ENCODE measurements at regions not wholly inside any gene's neighbourhood (a gene's known extent, or its start where the extent isn't known, plus 50 kb on each side); places are given as distances from the start of the nearest gene placed in this dataset.

GRCh38 chr12:108008163-108008905, 120.8 kb upstream of the WSCD2 start:
- H3K4me3 ChIP-seq (ENCODE audit: low read depth, low read length), result no peak overlapping the region
- no peak for DNase-seq (ENCODE audit: extremely low spot score)
- 88% methylated on average over 2 of the region's 2 CpGs for whole genome bisulfite sequencing
- no peaks in the 10 kb centered on the region for H3K4me1 ChIP-seq (ENCODE audit: insufficient read depth)
- no peaks in the 10 kb centered on the region for H3K36me3 ChIP-seq (ENCODE audit: insufficient read depth)
- no peak overlapping the region for H3K27ac ChIP-seq (ENCODE audit: low read depth)

DNA sequence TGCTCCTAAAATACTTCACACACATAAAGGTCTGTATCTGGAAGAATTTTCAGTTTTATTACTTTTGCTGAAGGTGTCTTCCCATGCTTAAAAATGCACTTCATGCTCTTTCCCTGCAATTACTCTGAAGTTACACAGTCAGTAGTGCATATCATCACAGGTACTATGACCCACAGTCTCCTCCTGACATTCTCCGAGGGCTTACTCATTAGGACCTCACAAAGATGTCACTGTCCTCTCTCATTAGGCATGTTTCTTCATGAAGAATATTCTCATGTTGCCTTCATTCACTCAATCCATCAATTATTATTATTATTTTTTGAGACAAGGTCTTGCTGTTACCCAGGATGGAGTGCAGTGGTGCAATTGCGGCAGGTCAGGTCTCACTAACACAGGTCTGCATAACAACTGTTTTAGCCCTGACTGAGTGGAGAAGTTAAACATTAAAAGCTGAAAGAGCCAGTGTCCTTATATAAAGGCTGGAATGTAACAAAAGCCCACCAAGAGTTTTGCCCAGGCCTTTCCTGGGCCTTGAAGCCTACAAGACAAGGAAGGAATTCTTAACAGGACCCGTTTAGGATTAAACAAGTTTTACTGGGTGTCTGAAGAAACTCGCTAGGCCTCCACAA, 119.5 kb upstream of the WSCD2 start:
- H3K4me3 ChIP-seq (ENCODE audit: low read depth, low read length), result no peak overlapping the region
- no peak overlapping the region for H3K27ac ChIP-seq (ENCODE audit: low read depth)
- DNase-seq (ENCODE audit: extremely low spot score), result no peak
- H3K4me1 ChIP-seq (ENCODE audit: insufficient read depth), result no peaks in the 10 kb centered on the region
- WGBS, result 31% methylated on average over 4 of the region's 4 CpGs
- no peaks in the 10 kb centered on the region for H3K36me3 ChIP-seq (ENCODE audit: insufficient read depth)

- no peaks in the 10 kb centered on the region for H3K4me1 ChIP-seq (ENCODE audit: insufficient read depth)
- WGBS, result 88% methylated on average over 4 of the region's 4 CpGs
- H3K4me3 ChIP-seq (ENCODE audit: low read depth, low read length), result no peak overlapping the region
- no peak overlapping the region for H3K27ac ChIP-seq (ENCODE audit: low read depth)
- DNase-seq (ENCODE audit: extremely low spot score), result no peak
- no peaks in the 10 kb centered on the region for H3K36me3 ChIP-seq (ENCODE audit: insufficient read depth)
Observed at GRCh38 chr12:108016022-108016564, 113.0 kb upstream of the WSCD2 start.

GRCh38 chr12:108017472-108018057, 111.5 kb upstream of the WSCD2 start:
- no peak overlapping the region for H3K4me3 ChIP-seq (ENCODE audit: low read depth, low read length)
- no peak overlapping the region for H3K27ac ChIP-seq (ENCODE audit: low read depth)
- H3K4me1 ChIP-seq (ENCODE audit: insufficient read depth), result no peaks in the 10 kb centered on the region
- 68% methylated on average over 3 of the region's 3 CpGs for WGBS
- H3K36me3 ChIP-seq (ENCODE audit: insufficient read depth), result no peaks in the 10 kb centered on the region
- no peak for DNase-seq (ENCODE audit: extremely low spot score)

GRCh38 chr12:108019862-108020261, 109.2 kb upstream of the WSCD2 start:
- 74% methylated on average over 2 of the region's 2 CpGs for WGBS
- no peak for DNase-seq (ENCODE audit: extremely low spot score)
- Histone ChIP-seq H3K36me3 (ENCODE audit: insufficient read depth) (no peaks in the 10 kb centered on the region), H3K27ac (ENCODE audit: low read depth) (no peak overlapping the region), H3K4me3 (ENCODE audit: low read depth, low read length) (no peak overlapping the region), H3K4me1 (ENCODE audit: insufficient read depth) (no peaks in the 10 kb centered on the region)

- H3K4me3 ChIP-seq (ENCODE audit: low read depth, low read length), result no peak overlapping the region
- DNase-seq (ENCODE audit: extremely low spot score), result no peak
- H3K36me3 ChIP-seq (ENCODE audit: insufficient read depth), result no peaks in the 10 kb centered on the region
- no peak overlapping the region for H3K27ac ChIP-seq (ENCODE audit: low read depth)
- WGBS, result 80% methylated on average over 1 of the region's 1 CpG
- no peaks in the 10 kb centered on the region for H3K4me1 ChIP-seq (ENCODE audit: insufficient read depth)
Observed at GRCh38 chr12:108021141-108021540, 107.9 kb upstream of the WSCD2 start.

DNA sequence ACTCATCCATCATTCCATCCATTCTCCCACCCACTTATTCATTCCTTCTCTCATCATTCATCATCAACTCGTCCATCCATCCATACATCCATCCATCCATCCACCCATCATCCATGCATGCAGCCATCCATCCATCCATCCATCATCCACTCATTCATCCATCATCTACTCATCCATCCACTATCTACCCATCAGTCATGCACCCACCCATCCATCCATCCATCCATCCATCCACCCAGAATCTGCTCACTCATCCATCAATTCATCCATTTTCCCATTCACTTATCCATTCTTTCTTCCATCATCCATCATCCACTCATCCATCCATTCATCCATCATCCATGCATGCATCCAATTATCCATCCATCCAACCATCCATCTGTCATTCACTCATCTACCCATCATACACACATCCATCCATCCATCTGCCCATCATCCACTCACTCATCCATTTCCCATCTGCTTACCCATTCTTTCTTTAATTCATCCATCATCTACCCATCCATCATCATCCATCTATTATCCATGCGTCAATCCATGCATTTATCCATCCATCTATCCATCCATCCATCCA, 107.1 kb upstream of the WSCD2 start:
- no peak overlapping the region for H3K4me3 ChIP-seq (ENCODE audit: low read depth, low read length)
- no peaks in the 10 kb centered on the region for H3K36me3 ChIP-seq (ENCODE audit: insufficient read depth)
- 75% methylated on average over 2 of the region's 2 CpGs for WGBS
- no peak for DNase-seq (ENCODE audit: extremely low spot score)
- no peak overlapping the region for H3K27ac ChIP-seq (ENCODE audit: low read depth)
- H3K4me1 ChIP-seq (ENCODE audit: insufficient read depth), result no peaks in the 10 kb centered on the region

GRCh38 chr12:108029051-108029835, 99.8 kb upstream of the WSCD2 start:
- Histone ChIP-seq H3K36me3 (ENCODE audit: insufficient read depth) (no peaks in the 10 kb centered on the region), H3K4me3 (ENCODE audit: low read depth, low read length) (no peak overlapping the region), H3K4me1 (ENCODE audit: insufficient read depth) (no peaks in the 10 kb centered on the region), H3K27ac (ENCODE audit: low read depth) (no peak overlapping the region)
- DNase-seq (ENCODE audit: extremely low spot score), result no peak
- whole genome bisulfite sequencing, result 52% methylated on average over 12 of the region's 12 CpGs

DNA sequence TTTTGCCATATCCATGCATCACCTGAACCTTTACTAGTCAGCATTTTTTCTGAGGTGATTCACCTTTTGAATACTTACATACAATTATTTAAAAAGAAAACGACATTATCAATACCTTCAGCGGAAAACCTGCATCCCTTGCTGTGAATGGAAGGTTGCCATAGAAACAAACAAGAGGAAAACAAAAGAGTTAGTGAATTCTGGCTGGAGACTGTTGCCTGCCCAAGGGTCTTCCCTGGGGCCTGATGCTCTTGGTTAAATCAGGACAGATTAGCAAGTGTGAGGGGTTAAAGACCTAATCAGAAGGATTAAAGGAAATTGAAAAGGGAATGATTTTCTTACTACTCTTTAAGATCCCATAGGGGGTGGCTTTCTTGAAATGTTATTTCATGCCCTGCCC, 96.0 kb upstream of the WSCD2 start:
- Histone ChIP-seq H3K36me3 (ENCODE audit: insufficient read depth) (no peaks in the 10 kb centered on the region), H3K27ac (ENCODE audit: low read depth) (no peak overlapping the region), H3K4me1 (ENCODE audit: insufficient read depth) (no peaks in the 10 kb centered on the region), H3K4me3 (ENCODE audit: low read depth, low read length) (no peak overlapping the region)
- WGBS, result 45% methylated on average over 2 of the region's 2 CpGs
- no peak for DNase-seq (ENCODE audit: extremely low spot score)

DNA sequence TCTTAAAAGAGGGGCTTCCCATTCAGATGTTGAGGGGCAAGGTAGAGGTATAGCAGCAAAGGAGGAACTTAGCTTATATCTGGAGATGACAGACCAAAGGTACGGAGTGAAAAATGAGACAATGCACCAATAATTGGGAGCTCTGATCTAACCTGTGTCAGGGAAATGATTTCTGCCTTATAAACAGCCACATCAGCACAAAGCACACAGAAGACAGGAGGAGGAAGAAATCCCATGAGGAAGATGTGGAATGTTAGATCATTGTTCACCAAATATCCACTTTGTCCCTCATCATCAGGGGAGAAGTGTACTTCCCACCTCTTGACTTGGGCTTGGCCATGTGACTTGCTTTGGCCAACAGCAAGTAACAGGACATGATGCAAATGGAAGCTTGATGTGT, 93.7 kb upstream of the WSCD2 start:
- H3K4me3 ChIP-seq (ENCODE audit: low read depth, low read length), result no peak overlapping the region
- no peak overlapping the region for H3K27ac ChIP-seq (ENCODE audit: low read depth)
- H3K36me3 ChIP-seq (ENCODE audit: insufficient read depth), result no peaks in the 10 kb centered on the region
- DNase-seq (ENCODE audit: extremely low spot score), result no peak
- WGBS, result 90% methylated on average over 1 of the region's 1 CpG
- H3K4me1 ChIP-seq (ENCODE audit: insufficient read depth), result no peaks in the 10 kb centered on the region

- H3K36me3 ChIP-seq (ENCODE audit: insufficient read depth), result no peaks in the 10 kb centered on the region
- WGBS, result 84% methylated on average over 5 of the region's 5 CpGs
- DNase-seq (ENCODE audit: extremely low spot score), result no peak
- no peaks in the 10 kb centered on the region for H3K4me1 ChIP-seq (ENCODE audit: insufficient read depth)
- H3K4me3 ChIP-seq (ENCODE audit: low read depth, low read length), result no peak overlapping the region
- no peak overlapping the region for H3K27ac ChIP-seq (ENCODE audit: low read depth)
Observed at GRCh38 chr12:108037960-108038359, 91.1 kb upstream of the WSCD2 start.

DNA sequence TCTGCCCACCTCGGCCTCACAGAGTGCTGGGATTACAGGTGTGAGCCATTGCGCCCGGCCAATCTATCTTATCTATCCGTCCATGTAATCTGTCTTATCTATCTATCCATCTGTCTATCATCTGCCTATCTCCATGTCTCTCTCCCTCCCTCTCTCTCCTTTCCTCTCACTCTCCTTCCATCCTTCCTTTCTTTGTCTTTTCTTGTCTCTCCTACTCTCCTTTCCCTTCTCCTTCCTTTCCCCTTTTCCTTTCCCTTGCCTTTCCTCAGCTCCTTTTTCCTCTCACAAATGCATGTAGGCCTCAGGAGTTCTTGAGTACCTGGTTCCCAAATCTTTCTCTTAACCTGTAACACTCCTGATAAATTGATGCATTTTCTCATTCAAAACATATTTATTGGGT, 89.3 kb upstream of the WSCD2 start:
- H3K36me3 ChIP-seq (ENCODE audit: insufficient read depth), result no peaks in the 10 kb centered on the region
- no peak overlapping the region for H3K27ac ChIP-seq (ENCODE audit: low read depth)
- WGBS, result 77% methylated on average over 4 of the region's 4 CpGs
- DNase-seq (ENCODE audit: extremely low spot score), result no peak
- no peaks in the 10 kb centered on the region for H3K4me1 ChIP-seq (ENCODE audit: insufficient read depth)
- H3K4me3 ChIP-seq (ENCODE audit: low read depth, low read length), result no peak overlapping the region

- WGBS, result 62% methylated on average over 2 of the region's 2 CpGs
Observed at GRCh38 chr12:108040947-108041346, 88.1 kb upstream of the WSCD2 start.

More at GRCh38 chr12:108040947-108041346, 88.1 kb upstream of the WSCD2 start:
- Histone ChIP-seq H3K4me3 (ENCODE audit: low read depth, low read length) (no peak overlapping the region), H3K36me3 (ENCODE audit: insufficient read depth) (no peaks in the 10 kb centered on the region), H3K27ac (ENCODE audit: low read depth) (no peak overlapping the region), H3K4me1 (ENCODE audit: insufficient read depth) (no peaks in the 10 kb centered on the region)
- no peak for DNase-seq (ENCODE audit: extremely low spot score)
